K562 (cell line): ENCODE measurements at regions not wholly inside any gene's neighbourhood (a gene's known extent, or its start where the extent isn't known, plus 50 kb on each side); places are given as distances from the start of the nearest gene placed in this dataset.

Source experiments
- ATAC-seq: fragments of 200-7000 bp; cut with Tn5 transposase; 3 replicates; pipeline ENCODE4 v1.9.1; 2020; ENCODE audit warnings: moderate library complexity
- BruUV-seq: library from RNA; stranded (reverse); fragments of 400-500 nt; replicated peaks from 2 replicates; lab custom pipeline; 2021; lab: Mats Ljungman, UMichigan
- CTCF ChIA-PET: fragments of 300-600 bp; formaldehyde crosslinking; extraction: SDS; loops from one replicate; lab custom pipeline; 2021; ENCODE audit warnings: low intra/inter-chr PET ratio; lab: Yijun Ruan, JAX
- POLR2A ChIA-PET: fragments of 300-600, 350-650 bp; sonication (Branson Sonifier 250); formaldehyde crosslinking; extraction: SDS; loops from one replicate; lab custom pipeline; 2021; ENCODE audit warnings: antibody characterized with exemption, inconsistent platforms; lab: Yijun Ruan, JAX
- DNase-seq, 4 experiments: peaks; one replicate each; pipeline versions ENCODE4 v3.0.0 to v3.0.0-alpha.2; 2011 to 2018; ENCODE audit warnings: low spot score in 3 of 4, mixed read lengths in 3 of 4; ENCODE audit errors: extremely low read depth in 1 of 4
- FAIRE-seq: peaks from 2 replicates; lab custom pipeline; 2011; peaks lifted over from hg19 to GRCh38; lab: Jason Lieb, UNC
- H2AFZ ChIP-seq: 2 replicates; pipeline ENCODE4 v1.6.0; 2011; ENCODE audit warnings: low read depth, low read length, control low read depth, inconsistent platforms
- H3K27ac ChIP-seq: fragments of 200-600 bp; 3 replicates; pipeline ENCODE4 v1.8.0; 2011; ENCODE audit warnings: low read depth, mild to moderate bottlenecking, control low read depth, inconsistent platforms, low read length, moderate library complexity, mixed read lengths; ENCODE audit errors: extremely low read depth
- H3K27me3 ChIP-seq, 2 experiments: fragments of 300-600 bp in 1 of 2; 2 replicates in 1 of 2; 3 replicates in 1 of 2; pipeline versions ENCODE4 v1.6.0 to v1.8.0; 2011; ENCODE audit warnings: inconsistent platforms in 2 of 2, low read length in 2 of 2, mild to moderate bottlenecking in 1 of 2, mixed read lengths in 1 of 2, moderate library complexity in 1 of 2; ENCODE audit not compliant: control insufficient read depth in 2 of 2, insufficient read depth in 2 of 2
- H3K36me3 ChIP-seq: fragments of 300-600 bp; 3 replicates; pipeline ENCODE4 v1.8.0; 2011; ENCODE audit warnings: mild to moderate bottlenecking, low read length, inconsistent platforms; ENCODE audit not compliant: control insufficient read depth, insufficient read depth
- H3K4me1 ChIP-seq, 2 experiments: fragments of 200-600 bp in 1 of 2; replicated peaks in 1 of 2; 2 replicates in 1 of 2; 3 replicates in 1 of 2; pipeline versions ENCODE4 v1.5.1 to v1.8.0; 2011; ENCODE audit warnings: inconsistent platforms in 2 of 2, low read length in 2 of 2, mild to moderate bottlenecking in 1 of 2, mixed read lengths in 1 of 2, moderate library complexity in 1 of 2; ENCODE audit not compliant: control insufficient read depth in 2 of 2, insufficient read depth in 2 of 2
- H3K4me2 ChIP-seq: 2 replicates; pipeline ENCODE4 v1.6.1; 2011; ENCODE audit warnings: low read length, control low read depth, inconsistent platforms, mixed read lengths; ENCODE audit not compliant: insufficient read depth
- H3K4me3 ChIP-seq: fragments of 200-600 bp; sonication (generic), shearing (Covaris generic); 2 replicates; pipeline ENCODE4 v1.5.1; 2016; ENCODE audit warnings: control low read depth, inconsistent platforms
- H3K79me2 ChIP-seq: fragments of 200-600 bp; 3 replicates; pipeline ENCODE4 v1.8.0; 2011; ENCODE audit warnings: low read length, inconsistent platforms; ENCODE audit not compliant: control insufficient read depth, insufficient read depth
- H3K9ac ChIP-seq, 2 experiments: 2 replicates each; pipeline versions ENCODE4 v1.6.0 to v1.6.1; 2011; ENCODE audit warnings: low read depth in 2 of 2, low read length in 2 of 2, control low read depth in 1 of 2, inconsistent platforms in 1 of 2, mild to moderate bottlenecking in 1 of 2, mixed read lengths in 1 of 2; ENCODE audit not compliant: insufficient read depth in 1 of 2
- H3K9me1 ChIP-seq: one replicate; pipeline ENCODE4 v1.6.0; 2011; ENCODE audit warnings: inconsistent platforms, mild to moderate bottlenecking, low read length, moderate library complexity; ENCODE audit not compliant: control insufficient read depth, insufficient read depth
- H3K9me3 ChIP-seq: replicated peaks from 2 replicates; pipeline ENCODE4 v1.5.1; 2011; ENCODE audit warnings: low read depth, low read length, inconsistent platforms; ENCODE audit not compliant: control insufficient read depth, insufficient read depth
- H4K20me1 ChIP-seq: replicated peaks from 2 replicates; pipeline ENCODE4 v1.6.1; 2011; ENCODE audit warnings: low read length, inconsistent platforms, mixed read lengths; ENCODE audit not compliant: control insufficient read depth, insufficient read depth
- CEBPB ChIP-seq: fragments of 450-650 bp; IDR thresholded peaks from 2 replicates; pipeline ENCODE4 v1.6.1; 2016; ENCODE audit warnings: missing genetic modification characterization, missing compliant biosample characterization
- GTF2E2 ChIP-seq: fragments of 200-800 bp; sonication (Bioruptor generic); IDR thresholded peaks from 2 replicates; pipeline ENCODE4 v1.6.1; 2016; ENCODE audit warnings: missing genetic modification characterization, missing compliant biosample characterization
- HDAC3 ChIP-seq: fragments of 450-650 bp; IDR thresholded peaks from 2 replicates; pipeline ENCODE4 v1.6.1; 2018; ENCODE audit warnings: borderline replicate concordance, mild to moderate bottlenecking, moderate library complexity; ENCODE audit not compliant: partially characterized antibody
- HDGF ChIP-seq: fragments of 450-650 bp; IDR thresholded peaks from 2 replicates; pipeline ENCODE4 v1.6.1; 2016
- HMG20A ChIP-seq: fragments of 450-650 bp; formaldehyde crosslinking; conservative IDR thresholded peaks from 2 replicates; pipeline ENCODE4 v1.4.0; 2020; ENCODE audit warnings: mild to moderate bottlenecking, mixed read lengths
- KDM2B ChIP-seq: fragments of 250-450 bp; sonication (Bioruptor Pico); IDR thresholded peaks from 2 replicates; pipeline ENCODE4 v1.8.0; 2021; ENCODE audit warnings: mild to moderate bottlenecking, moderate library complexity
- NONO ChIP-seq, 2 experiments: fragments of 200-400 bp in 1 of 2; fragments of 450-650 bp in 1 of 2; formaldehyde crosslinking in 1 of 2; IDR thresholded peaks; 2 replicates each; pipeline ENCODE4 v1.6.1; 2017; ENCODE audit warnings: low read depth in 2 of 2, mild to moderate bottlenecking in 2 of 2, moderate library complexity in 2 of 2, low read length in 1 of 2
- PPARD ChIP-seq: fragments of 250-450 bp; sonication (Bioruptor Pico); IDR thresholded peaks from 2 replicates; pipeline ENCODE4 v1.8.0; 2022; ENCODE audit warnings: inconsistent platforms, mild to moderate bottlenecking, moderate library complexity
- SIN3B ChIP-seq: fragments of 450-650 bp; IDR thresholded peaks from 2 replicates; pipeline ENCODE4 v1.6.1; 2017; ENCODE audit warnings: low read depth, mild to moderate bottlenecking, moderate library complexity
- THRAP3 ChIP-seq: fragments of 450-650 bp; IDR thresholded peaks from 2 replicates; pipeline ENCODE4 v1.6.1; 2016; ENCODE audit warnings: mild to moderate bottlenecking, inconsistent platforms, borderline replicate concordance
- XRCC3 ChIP-seq: fragments of 450-650 bp; IDR thresholded peaks from 2 replicates; pipeline ENCODE4 v1.6.1; 2017; ENCODE audit warnings: mild to moderate bottlenecking, moderate library complexity
- YY1 ChIP-seq, 3 experiments: IDR thresholded peaks; 2 replicates each; pipeline ENCODE4 v1.6.1; 2011; ENCODE audit warnings: low read length in 2 of 3, mild to moderate bottlenecking in 2 of 3, moderate library complexity in 2 of 3, borderline replicate concordance in 1 of 3, control low read depth in 1 of 3, low read depth in 1 of 3; ENCODE audit not compliant: insufficient read depth in 3 of 3, insufficient replicate concordance in 2 of 3, control insufficient read depth in 1 of 3, insufficient read length in 1 of 3; ENCODE audit errors: extremely low read depth in 1 of 3
- WGBS: fragments of 100-300 bp; shearing (Covaris generic); methylation state at CpG from one replicate; pipeline ENCODE4 v1.1.6; 2016; ENCODE audit warnings: low coverage, mixed read lengths; ENCODE audit not compliant: insufficient coverage; ENCODE audit errors: missing lambda C conversion rate; 5-methylcytosine and 5-hydroxymethylcytosine counted together
- in situ Hi-C: fragments of 300-500 bp; cut with MboI; formaldehyde crosslinking; loops from 4 replicates; pipeline ENCODE4 v1.15.0; 2018; ENCODE audit warnings: inconsistent platforms, mixed read lengths
- intact Hi-C: fragments of 100-400 bp; cut with micrococcal nuclease; formaldehyde crosslinking; loops from 2 replicates; pipeline ENCODE4 v1.14.2; 2022
- TF ChIP-seq, protein P1 (sequence below), 3 experiments: fragments of 200-800 bp in 1 of 3; sonication (Bioruptor generic) in 1 of 3; sonication (generic) in 1 of 3; formaldehyde crosslinking in 1 of 3; IDR thresholded peaks; 2 replicates each; pipeline versions ENCODE4 v1.6.1 to v1.8.0; 2016 to 2022; ENCODE audit warnings: mild to moderate bottlenecking in 2 of 3, missing compliant biosample characterization in 2 of 3, missing genetic modification characterization in 2 of 3, missing genetic modification reagents in 1 of 3
- TF ChIP-seq, protein P2 (sequence below): fragments of 450-650 bp; IDR thresholded peaks from 2 replicates; pipeline ENCODE4 v1.6.1; 2017; ENCODE audit warnings: antibody characterized with exemption
- TF ChIP-seq, protein P3 (sequence below): sonication (generic); formaldehyde crosslinking; IDR thresholded peaks from 2 replicates; pipeline ENCODE4 v1.8.0; 2022; ENCODE audit warnings: missing genetic modification reagents, mild to moderate bottlenecking, borderline replicate concordance

DNA sequence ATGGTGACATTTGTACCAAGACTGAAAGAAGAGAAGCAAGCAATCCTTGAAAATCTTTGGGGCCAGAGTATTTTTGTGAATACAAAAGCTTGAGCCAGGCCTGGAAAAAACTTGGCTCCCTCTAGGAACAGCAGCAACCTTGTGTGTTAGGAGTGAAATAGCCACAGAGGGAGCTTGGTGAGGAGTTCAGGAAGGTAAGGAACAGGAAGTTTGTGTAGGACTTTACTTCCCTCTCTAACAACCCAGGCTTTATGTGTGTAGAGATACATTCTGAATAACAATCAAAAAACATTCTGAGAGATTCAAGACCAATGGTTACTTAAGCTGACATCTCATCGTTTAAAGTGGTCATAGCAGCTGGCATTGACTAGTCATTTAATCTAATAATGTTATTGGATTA is 668.5 kb downstream of the PCDH18 start:
- no peak overlapping the region for H3K9ac ChIP-seq
- in situ Hi-C loops (no loop called here), intact Hi-C loops (loop anchor here (1.0 kb wide), 1 partner anchor 1492 kb away; no protein-coding TSS in a partner anchor)
- 0% methylated on average over 1 of the region's 1 CpG for whole genome bisulfite sequencing
- ChIA-PET POLR2A (no interaction called here), CTCF (no interaction called here)
- H3K79me2 ChIP-seq: no peaks in the 10 kb centered on the region
- H3K27ac ChIP-seq: no peak overlapping the region
- H3K4me3 ChIP-seq: no peak overlapping the region
- DNase-seq: no peak
- no peak for TF ChIP-seq YY1 (IDR thresholded peaks at IDR 0.05; ENCODE audit: borderline replicate concordance in 1 of 3, control insufficient read depth in 1 of 3, extremely low read depth in 1 of 3, insufficient read depth in 3 of 3, insufficient read length in 1 of 3, insufficient replicate concordance in 2 of 3, low read depth in 1 of 3, low read length in 2 of 3)
- TF ChIP-seq XRCC3: no peak
- no peak for TF ChIP-seq GTF2E2 (tag)
- TF ChIP-seq HMG20A (CRISPR knock-in tag): no peak
- TF ChIP-seq CEBPB (tag): no peak
- no peak for TF ChIP-seq HDAC3
- no peak for TF ChIP-seq HDGF
- TF ChIP-seq, protein P1, sequence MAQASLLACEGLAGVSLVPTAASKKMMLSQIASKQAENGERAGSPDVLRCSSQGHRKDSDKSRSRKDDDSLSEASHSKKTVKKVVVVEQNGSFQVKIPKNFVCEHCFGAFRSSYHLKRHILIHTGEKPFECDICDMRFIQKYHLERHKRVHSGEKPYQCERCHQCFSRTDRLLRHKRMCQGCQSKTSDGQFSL (CRISPR knock-in tag; IDR thresholded peaks at IDR 0.05): no peak
- TF ChIP-seq, protein P1 (tag; IDR thresholded peaks at IDR 0.05): no peak
- no peak for TF ChIP-seq KDM2B (CRISPR knock-in tag)
- TF ChIP-seq THRAP3: no peak
- no peak for TF ChIP-seq NONO (IDR thresholded peaks at IDR 0.05; ENCODE audit: low read depth in 2 of 2, low read length in 1 of 2)
- TF ChIP-seq PPARD (CRISPR knock-in tag): no peak
- no peak for TF ChIP-seq SIN3B
- TF ChIP-seq, protein P2, sequence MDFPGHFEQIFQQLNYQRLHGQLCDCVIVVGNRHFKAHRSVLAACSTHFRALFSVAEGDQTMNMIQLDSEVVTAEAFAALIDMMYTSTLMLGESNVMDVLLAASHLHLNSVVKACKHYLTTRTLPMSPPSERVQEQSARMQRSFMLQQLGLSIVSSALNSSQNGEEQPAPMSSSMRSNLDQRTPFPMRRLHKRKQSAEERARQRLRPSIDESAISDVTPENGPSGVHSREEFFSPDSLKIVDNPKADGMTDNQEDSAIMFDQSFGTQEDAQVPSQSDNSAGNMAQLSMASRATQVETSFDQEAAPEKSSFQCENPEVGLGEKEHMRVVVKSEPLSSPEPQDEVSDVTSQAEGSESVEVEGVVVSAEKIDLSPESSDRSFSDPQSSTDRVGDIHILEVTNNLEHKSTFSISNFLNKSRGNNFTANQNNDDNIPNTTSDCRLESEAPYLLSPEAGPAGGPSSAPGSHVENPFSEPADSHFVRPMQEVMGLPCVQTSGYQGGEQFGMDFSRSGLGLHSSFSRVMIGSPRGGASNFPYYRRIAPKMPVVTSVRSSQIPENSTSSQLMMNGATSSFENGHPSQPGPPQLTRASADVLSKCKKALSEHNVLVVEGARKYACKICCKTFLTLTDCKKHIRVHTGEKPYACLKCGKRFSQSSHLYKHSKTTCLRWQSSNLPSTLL: no peak
- TF ChIP-seq, protein P3, sequence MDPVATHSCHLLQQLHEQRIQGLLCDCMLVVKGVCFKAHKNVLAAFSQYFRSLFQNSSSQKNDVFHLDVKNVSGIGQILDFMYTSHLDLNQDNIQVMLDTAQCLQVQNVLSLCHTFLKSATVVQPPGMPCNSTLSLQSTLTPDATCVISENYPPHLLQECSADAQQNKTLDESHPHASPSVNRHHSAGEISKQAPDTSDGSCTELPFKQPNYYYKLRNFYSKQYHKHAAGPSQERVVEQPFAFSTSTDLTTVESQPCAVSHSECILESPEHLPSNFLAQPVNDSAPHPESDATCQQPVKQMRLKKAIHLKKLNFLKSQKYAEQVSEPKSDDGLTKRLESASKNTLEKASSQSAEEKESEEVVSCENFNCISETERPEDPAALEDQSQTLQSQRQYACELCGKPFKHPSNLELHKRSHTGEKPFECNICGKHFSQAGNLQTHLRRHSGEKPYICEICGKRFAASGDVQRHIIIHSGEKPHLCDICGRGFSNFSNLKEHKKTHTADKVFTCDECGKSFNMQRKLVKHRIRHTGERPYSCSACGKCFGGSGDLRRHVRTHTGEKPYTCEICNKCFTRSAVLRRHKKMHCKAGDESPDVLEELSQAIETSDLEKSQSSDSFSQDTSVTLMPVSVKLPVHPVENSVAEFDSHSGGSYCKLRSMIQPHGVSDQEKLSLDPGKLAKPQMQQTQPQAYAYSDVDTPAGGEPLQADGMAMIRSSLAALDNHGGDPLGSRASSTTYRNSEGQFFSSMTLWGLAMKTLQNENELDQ (CRISPR knock-in tag): no peak
- TF ChIP-seq, all 486 proteins: peak for 0
- Histone ChIP-seq H3K4me1 (no peaks in the 10 kb centered on the region), H4K20me1 (no peaks in the 10 kb centered on the region), H3K9me3 (no peaks in the 10 kb centered on the region), H3K27me3 (no peaks in the 10 kb centered on the region), H2AFZ (no peak overlapping the region), H3K4me2 (no peak overlapping the region), H3K9me1 (no peaks in the 10 kb centered on the region), H3K36me3 (no peaks in the 10 kb centered on the region)
- no TSS peak for BruUV-seq
- ATAC-seq (no peak), FAIRE-seq (no peak)
